ENCODE measurements at regions not wholly inside any gene's neighbourhood (a gene's known extent, or its start where the extent isn't known, plus 50 kb on each side); places are given as distances from the start of the nearest gene placed in this dataset.

DNA sequence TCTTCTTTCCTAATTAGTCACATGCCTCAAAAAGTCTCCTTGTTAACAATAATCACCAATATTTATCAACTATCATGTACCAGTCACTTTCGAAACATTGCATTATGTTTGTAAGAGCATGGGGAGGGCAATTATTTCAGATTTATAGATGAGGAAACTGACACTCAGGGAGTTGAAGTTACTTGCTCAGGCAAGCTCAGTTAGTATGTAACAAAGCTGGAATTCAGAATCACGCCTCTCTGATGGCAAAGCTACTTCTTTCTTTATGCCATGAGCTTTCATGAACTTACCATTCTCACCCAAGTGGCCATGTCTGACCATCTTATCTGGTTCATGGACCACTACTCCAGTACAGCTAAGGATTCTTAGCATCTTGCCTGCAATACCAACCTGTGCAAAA is 183.4 kb upstream of the TANK start:
- Mint-ChIP-seq H3K4me1 (ENCODE audit: low read depth, unreplicated experiment) (no peaks in the 10 kb centered on the region), H3K27ac (ENCODE audit: unreplicated experiment) (no peak overlapping the region), H3K27me3 (ENCODE audit: insufficient read depth, unreplicated experiment) (no peaks in the 10 kb centered on the region), H3K4me3 (ENCODE audit: unreplicated experiment) (no peak overlapping the region), H3K36me3 (ENCODE audit: insufficient read depth, unreplicated experiment) (no peaks in the 10 kb centered on the region), H3K9me3 (ENCODE audit: unreplicated experiment) (peaks cover 10% of the 10 kb centered on the region)
- POLR2A ChIA-PET = no interaction called here
- Histone ChIP-seq H3K36me3 (ENCODE audit: control insufficient read depth, insufficient read depth, low read length) (no peaks in the 10 kb centered on the region), H3K9me3 (peaks cover 7% of the 10 kb centered on the region), H3K27me3 (replicated peaks; ENCODE audit: control insufficient read depth, insufficient read depth, low read length) (no peaks in the 10 kb centered on the region), H3K4me1 (no peaks in the 10 kb centered on the region), H3K4me3 (ENCODE audit: low read depth, low read length) (no peak overlapping the region)
- TF ChIP-seq CTCF (IDR thresholded peaks at IDR 0.05; ENCODE audit: insufficient read depth in 1 of 2, low read depth in 1 of 2, low read length in 1 of 2, severe bottlenecking in 1 of 2, unreplicated experiment in 1 of 2) = no peak
- no TSS peak for BruUV-seq (replicated peaks)
- intact Hi-C loops (cut with micrococcal nuclease; ENCODE audit: unreplicated experiment) = no loop called here
- CTCF ChIA-PET = no interaction called here
- DNase-seq = no peak

DNA sequence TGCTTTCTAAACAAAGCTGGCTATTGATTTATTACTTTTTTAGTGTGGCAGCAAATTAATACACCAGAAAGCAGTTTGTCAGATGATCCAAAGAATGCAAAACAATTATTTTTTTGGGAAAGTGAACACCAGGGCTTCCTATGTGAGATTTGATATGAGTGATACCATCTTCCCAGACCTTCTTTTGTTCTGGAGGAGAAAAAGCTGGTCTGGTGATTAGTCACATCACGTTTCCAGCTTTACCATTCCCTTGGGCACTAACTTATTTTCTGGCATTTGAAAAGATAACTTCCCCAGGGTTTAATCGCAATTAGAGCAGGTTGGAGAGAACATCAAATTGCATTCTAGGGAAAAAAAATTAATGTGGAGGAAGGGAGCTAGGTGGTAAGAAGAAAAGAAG is 182.9 kb upstream of the TANK start:
- Mint-ChIP-seq H3K36me3 (ENCODE audit: insufficient read depth, unreplicated experiment) (no peaks in the 10 kb centered on the region), H3K9me3 (ENCODE audit: unreplicated experiment) (peaks cover 10% of the 10 kb centered on the region), H3K27ac (ENCODE audit: unreplicated experiment) (no peak overlapping the region), H3K4me1 (ENCODE audit: low read depth, unreplicated experiment) (no peaks in the 10 kb centered on the region), H3K27me3 (ENCODE audit: insufficient read depth, unreplicated experiment) (no peaks in the 10 kb centered on the region), H3K4me3 (ENCODE audit: unreplicated experiment) (no peak overlapping the region)
- ChIA-PET CTCF (no interaction called here), POLR2A (no interaction called here)
- no TSS peak for BruUV-seq (replicated peaks)
- Histone ChIP-seq H3K27me3 (replicated peaks; ENCODE audit: control insufficient read depth, insufficient read depth, low read length) (no peaks in the 10 kb centered on the region), H3K9me3 (peaks cover 7% of the 10 kb centered on the region), H3K36me3 (ENCODE audit: control insufficient read depth, insufficient read depth, low read length) (no peaks in the 10 kb centered on the region), H3K4me1 (no peaks in the 10 kb centered on the region), H3K4me3 (ENCODE audit: low read depth, low read length) (no peak overlapping the region)
- no peak for TF ChIP-seq CTCF (IDR thresholded peaks at IDR 0.05; ENCODE audit: insufficient read depth in 1 of 2, low read depth in 1 of 2, low read length in 1 of 2, severe bottlenecking in 1 of 2, unreplicated experiment in 1 of 2)
- intact Hi-C loops (cut with micrococcal nuclease; ENCODE audit: unreplicated experiment) = no loop called here
- DNase-seq = no peak

GRCh38 chr2:160977854-160978253 is 182.4 kb upstream of the TANK start:
- no peak for TF ChIP-seq CTCF (IDR thresholded peaks at IDR 0.05; ENCODE audit: insufficient read depth in 1 of 2, low read depth in 1 of 2, low read length in 1 of 2, severe bottlenecking in 1 of 2, unreplicated experiment in 1 of 2)
- no peaks in the 10 kb centered on the region for H3K27me3 ChIP-seq (replicated peaks; ENCODE audit: control insufficient read depth, insufficient read depth, low read length)
- intact Hi-C loops (cut with micrococcal nuclease; ENCODE audit: unreplicated experiment) = no loop called here
- Mint-ChIP-seq H3K27me3 (ENCODE audit: insufficient read depth, unreplicated experiment) (no peaks in the 10 kb centered on the region), H3K4me3 (ENCODE audit: unreplicated experiment) (no peak overlapping the region), H3K9me3 (ENCODE audit: unreplicated experiment) (peaks cover 10% of the 10 kb centered on the region), H3K36me3 (ENCODE audit: insufficient read depth, unreplicated experiment) (no peaks in the 10 kb centered on the region), H3K27ac (ENCODE audit: unreplicated experiment) (no peak overlapping the region), H3K4me1 (ENCODE audit: low read depth, unreplicated experiment) (no peaks in the 10 kb centered on the region)
- H3K9me3 ChIP-seq = peaks cover 7% of the 10 kb centered on the region
- ChIA-PET CTCF (no interaction called here), POLR2A (no interaction called here)
- no peak overlapping the region for H3K4me3 ChIP-seq (ENCODE audit: low read depth, low read length)
- H3K4me1 ChIP-seq = peaks cover under 1% of the 10 kb centered on the region; the same call in 1 of the 2 replicates
- no TSS peak for BruUV-seq (replicated peaks)
- no peak for DNase-seq
- H3K36me3 ChIP-seq (ENCODE audit: control insufficient read depth, insufficient read depth, low read length) = no peaks in the 10 kb centered on the region
